HCT116 (cell line): ENCODE measurements at regions not wholly inside any gene's neighbourhood (a gene's known extent, or its start where the extent isn't known, plus 50 kb on each side); places are given as distances from the start of the nearest gene placed in this dataset.

Experiments used
- ATAC-seq: fragments of 200-7000 bp; cut with Tn5 transposase; 2 replicates; pipeline ENCODE4 v1.9.1; 2020; ENCODE audit warnings: mild to moderate bottlenecking, moderate library complexity
- BruUV-seq: library from RNA; stranded (reverse); fragments of 400-500 nt; replicated peaks from 2 replicates; lab custom pipeline; 2021; lab: Mats Ljungman, UMichigan
- CTCF ChIA-PET: fragments of 300-600 bp; sonication (Branson Sonifier 250); formaldehyde crosslinking; loops from one replicate; lab custom pipeline; 2021; ENCODE audit warnings: antibody characterized with exemption; lab: Charles Lee
- POLR2A ChIA-PET: fragments of 300-600, 350-600 bp; sonication (Branson Sonifier 250); formaldehyde crosslinking; loops from one replicate; lab custom pipeline; 2021; ENCODE audit warnings: antibody characterized with exemption; lab: Charles Lee
- RAD21 ChIA-PET, 2 experiments: fragments of 300-600 bp; sonication (Branson Sonifier 250); formaldehyde crosslinking; loops; one replicate each; lab custom pipeline; 2023; ENCODE audit warnings: low total read pairs in 2 of 2; ENCODE audit not compliant: uncharacterized antibody in 2 of 2, unreplicated experiment in 2 of 2, low non-redundant PET in 1 of 2; lab: Charles Lee
- DNase-seq: peaks from one replicate; pipeline ENCODE4 v3.0.0-alpha.2; 2010; ENCODE audit warnings: low read depth, low spot score
- H2AFZ ChIP-seq: fragments of 200-600 bp; shearing (Covaris generic), sonication (generic); 2 replicates; pipeline ENCODE4 v1.6.1; 2017; ENCODE audit warnings: low read depth, mixed run types, mixed read lengths, antibody characterized with exemption, low read length; ENCODE audit not compliant: poor library complexity, severe bottlenecking
- H3K27ac ChIP-seq: 2 replicates; pipeline ENCODE4 v1.5.1; 2012; ENCODE audit warnings: low read depth, low read length
- H3K27me3 ChIP-seq: fragments of 200-600 bp; sonication (generic); 2 replicates; pipeline ENCODE4 v1.6.1; 2016; ENCODE audit warnings: mixed run types, low read length, mixed read lengths; ENCODE audit not compliant: insufficient read depth
- H3K36me3 ChIP-seq, 2 experiments: fragments of 200-500 bp in 1 of 2; fragments of 200-600 bp in 1 of 2; sonication (Bioruptor generic) in 1 of 2; sonication (generic) in 1 of 2; 2 replicates each; pipeline versions ENCODE4 v1.5.1 to v1.6.1; 2014 to 2016; ENCODE audit warnings: low read length in 2 of 2, inconsistent platforms in 1 of 2, mixed read lengths in 1 of 2, mixed run types in 1 of 2; ENCODE audit not compliant: insufficient read depth in 2 of 2, control insufficient read depth in 1 of 2
- H3K4me1 ChIP-seq, 2 experiments: fragments of 200-600 bp in 1 of 2; sonication (generic) in 1 of 2; 2 replicates each; pipeline versions ENCODE4 v1.5.1 to v1.6.1; 2012 to 2017; ENCODE audit warnings: low read length in 2 of 2, inconsistent platforms in 1 of 2, mild to moderate bottlenecking in 1 of 2, mixed read lengths in 1 of 2, mixed run types in 1 of 2, moderate library complexity in 1 of 2; ENCODE audit not compliant: insufficient read depth in 2 of 2, control insufficient read depth in 1 of 2
- H3K4me2 ChIP-seq: fragments of 200-600 bp; sonication (generic); 2 replicates; pipeline ENCODE4 v1.6.1; 2017; ENCODE audit warnings: mixed run types, low read length, mixed read lengths
- H3K4me3 ChIP-seq, 2 experiments: fragments of 200-600 bp in 1 of 2; sonication (generic) in 1 of 2; replicated peaks in 1 of 2; 2 replicates each; pipeline ENCODE4 v1.5.1; 2011 to 2016; ENCODE audit warnings: low read length in 2 of 2, control low read depth in 1 of 2, low read depth in 1 of 2, mild to moderate bottlenecking in 1 of 2, mixed read lengths in 1 of 2, mixed run types in 1 of 2
- H3K79me2 ChIP-seq: fragments of 200-600 bp; sonication (generic); 2 replicates; pipeline ENCODE4 v1.6.1; 2017; ENCODE audit warnings: mild to moderate bottlenecking, mixed run types, low read length, moderate library complexity, mixed read lengths; ENCODE audit not compliant: insufficient read depth
- H3K9ac ChIP-seq: fragments of 200-600 bp; sonication (generic); 2 replicates; pipeline ENCODE4 v1.6.1; 2016; ENCODE audit warnings: low read length, mixed read lengths
- H3K9me2 ChIP-seq: fragments of 200-600 bp; sonication (generic), shearing (Covaris generic); 2 replicates; pipeline ENCODE4 v1.6.1; 2017; ENCODE audit warnings: mixed run types, mild to moderate bottlenecking, moderate library complexity; ENCODE audit not compliant: insufficient read depth
- H3K9me3 ChIP-seq, 2 experiments: fragments of 200-500 bp in 1 of 2; fragments of 200-600 bp in 1 of 2; sonication (Bioruptor generic) in 1 of 2; sonication (generic) in 1 of 2; 2 replicates each; pipeline ENCODE4 v1.6.1; 2014 to 2017; ENCODE audit warnings: low read length in 2 of 2, mixed read lengths in 2 of 2, inconsistent platforms in 1 of 2, low read depth in 1 of 2, mild to moderate bottlenecking in 1 of 2, mixed run types in 1 of 2, moderate library complexity in 1 of 2; ENCODE audit not compliant: control insufficient read depth in 1 of 2, insufficient read depth in 1 of 2
- H4K20me1 ChIP-seq: fragments of 200-600 bp; sonication (generic), shearing (Covaris generic); 2 replicates; pipeline ENCODE4 v1.6.1; 2017; ENCODE audit warnings: mixed run types, mild to moderate bottlenecking, moderate library complexity; ENCODE audit not compliant: insufficient read depth
- EGR1 ChIP-seq: IDR thresholded peaks from 2 replicates; pipeline ENCODE4 v1.6.1; 2012; ENCODE audit warnings: low read depth
- ELF1 ChIP-seq: IDR thresholded peaks from 2 replicates; pipeline ENCODE4 v1.6.1; 2012; ENCODE audit warnings: low read depth, borderline replicate concordance
- EZH2phosphoT487 ChIP-seq: fragments of 200-600 bp; IDR thresholded peaks from 2 replicates; pipeline ENCODE4 v1.6.1; 2018; ENCODE audit warnings: antibody characterized with exemption, borderline replicate concordance
- FOSL1 ChIP-seq: IDR thresholded peaks from 2 replicates; pipeline ENCODE4 v1.6.1; 2012; ENCODE audit warnings: low read depth
- POLR2AphosphoS5 ChIP-seq: IDR thresholded peaks from 2 replicates; pipeline ENCODE4 v1.6.1; 2011; ENCODE audit warnings: mild to moderate bottlenecking, low read depth, low read length, moderate library complexity
- RAD21 ChIP-seq: IDR thresholded peaks from 2 replicates; pipeline ENCODE4 v1.6.1; 2012; ENCODE audit warnings: low read depth, mild to moderate bottlenecking
- SIN3A ChIP-seq: IDR thresholded peaks from 2 replicates; pipeline ENCODE4 v1.6.1; 2012; ENCODE audit warnings: low read depth
- TCF7L2 ChIP-seq: IDR thresholded peaks from 2 replicates; pipeline ENCODE4 v1.7.0; 2011; ENCODE audit warnings: borderline replicate concordance, inconsistent platforms; ENCODE audit not compliant: insufficient read depth, insufficient read length; ENCODE audit errors: extremely low read depth
- ZBTB33 ChIP-seq: IDR thresholded peaks from 2 replicates; pipeline ENCODE4 v1.6.1; 2011; ENCODE audit warnings: mild to moderate bottlenecking, low read length, moderate library complexity; ENCODE audit not compliant: insufficient replicate concordance; ENCODE audit errors: extremely low read depth
- ZFX ChIP-seq: fragments of 450-650 bp; IDR thresholded peaks from 2 replicates; pipeline ENCODE4 v1.6.1; 2017
- intact Hi-C: fragments of 100-400 bp; cut with micrococcal nuclease; formaldehyde crosslinking; loops from 2 replicates; pipeline ENCODE4 v1.10.0; 2022

GRCh38 chr12:5295996-5296395 lies 135.9 kb upstream of the NTF3 start:
- intact Hi-C loops, result no loop called here
- BruUV-seq, result no TSS peak
- H3K4me3 ChIP-seq, result no peak overlapping the region
- ATAC-seq (no peak), DNase-seq (no peak)
- TF ChIP-seq EZH2phosphoT487, result no peak
- TF ChIP-seq POLR2AphosphoS5, result no peak
- no peak for TF ChIP-seq SIN3A
- no peak for TF ChIP-seq ZBTB33
- no peak for TF ChIP-seq FOSL1
- no peak for TF ChIP-seq EGR1
- no peak for TF ChIP-seq TCF7L2
- TF ChIP-seq RAD21, result no peak
- no peak for TF ChIP-seq ZFX
- TF ChIP-seq ELF1, result no peak
- ChIA-PET RAD21 (no interaction called here), POLR2A (no interaction called here), CTCF (no interaction called here)
- no peaks in the 10 kb centered on the region for H3K9me3 ChIP-seq
- H3K4me1 ChIP-seq, result peaks cover 6 to 9% of the 10 kb centered on the region in 2 experiments; a peak in 2 of 4 replicates
- H3K27me3 ChIP-seq, result no peaks in the 10 kb centered on the region
- no peaks in the 10 kb centered on the region for H3K36me3 ChIP-seq
- H3K4me2 ChIP-seq, result no peak overlapping the region
- no peaks in the 10 kb centered on the region for H4K20me1 ChIP-seq
- no peak overlapping the region for H3K27ac ChIP-seq
- H2AFZ ChIP-seq, result no peak overlapping the region
- H3K9me2 ChIP-seq, result no peaks in the 10 kb centered on the region
- no peaks in the 10 kb centered on the region for H3K79me2 ChIP-seq
- H3K9ac ChIP-seq, result no peak overlapping the region

- Histone ChIP-seq H3K36me3 (no peaks in the 10 kb centered on the region), H3K4me1 (no peaks in the 10 kb centered on the region), H3K9me3 (no peaks in the 10 kb centered on the region), H3K27ac (no peak overlapping the region), H3K9ac (no peak overlapping the region), H3K4me3 (no peak overlapping the region), H3K79me2 (no peaks in the 10 kb centered on the region), H3K27me3 (no peaks in the 10 kb centered on the region), H3K4me2 (no peak overlapping the region), H2AFZ (no peak overlapping the region), H4K20me1 (no peaks in the 10 kb centered on the region), H3K9me2 (no peaks in the 10 kb centered on the region)
- intact Hi-C loops, result no loop called here
- no peak for TF ChIP-seq EZH2phosphoT487
- BruUV-seq, result no TSS peak
- POLR2A ChIA-PET, result no interaction called here
- ATAC-seq (no peak), DNase-seq (no peak)
- CTCF ChIA-PET, result no interaction called here
- RAD21 ChIA-PET, result no interaction called here
These were observed 130.4 kb upstream of the NTF3 start for GRCh38 chr12:5301539-5301938.
